AG09309 (cell line): ENCODE measurements at regions not wholly inside any gene's neighbourhood (a gene's known extent, or its start where the extent isn't known, plus 50 kb on each side); places are given as distances from the start of the nearest gene placed in this dataset.

Experiments used
- DNase-seq: peaks from one replicate; pipeline ENCODE4 v3.0.0-alpha.2; 2010; ENCODE audit warnings: low read depth
- H3K4me3 ChIP-seq: 2 replicates; pipeline ENCODE4 v1.5.1; 2011; ENCODE audit warnings: mild to moderate bottlenecking, low read depth, low read length, moderate library complexity; ENCODE audit not compliant: control insufficient read depth
- TF ChIP-seq, protein P1 (sequence below): IDR thresholded peaks from 2 replicates; pipeline ENCODE4 v1.5.1; 2011; ENCODE audit warnings: mild to moderate bottlenecking, low read depth, low read length, inconsistent platforms; ENCODE audit not compliant: insufficient read depth, control insufficient read depth; ENCODE audit errors: missing control alignments

DNA sequence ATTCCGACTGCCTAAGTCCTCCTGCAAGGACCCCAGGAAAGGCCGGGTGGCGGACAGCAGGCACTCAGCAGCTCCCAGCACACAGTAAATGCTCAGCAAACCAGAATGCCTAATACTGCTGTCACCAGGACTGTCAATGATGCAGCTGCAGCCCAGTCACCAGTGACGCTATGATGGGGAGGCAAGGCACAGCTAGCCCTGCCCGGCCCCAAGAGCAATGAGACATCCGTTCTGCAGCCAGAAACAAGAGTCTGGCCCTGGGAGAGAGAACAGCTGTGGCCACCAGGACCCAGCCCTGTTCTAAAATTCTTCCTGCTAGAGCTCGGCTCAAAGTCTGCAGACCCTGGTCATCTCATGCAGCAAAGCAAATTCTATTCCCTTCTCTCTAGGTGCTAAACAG lies 69.8 kb downstream of the NCOR2 start:
- no peak for DNase-seq
- H3K4me3 ChIP-seq: no peak overlapping the region

DNA sequence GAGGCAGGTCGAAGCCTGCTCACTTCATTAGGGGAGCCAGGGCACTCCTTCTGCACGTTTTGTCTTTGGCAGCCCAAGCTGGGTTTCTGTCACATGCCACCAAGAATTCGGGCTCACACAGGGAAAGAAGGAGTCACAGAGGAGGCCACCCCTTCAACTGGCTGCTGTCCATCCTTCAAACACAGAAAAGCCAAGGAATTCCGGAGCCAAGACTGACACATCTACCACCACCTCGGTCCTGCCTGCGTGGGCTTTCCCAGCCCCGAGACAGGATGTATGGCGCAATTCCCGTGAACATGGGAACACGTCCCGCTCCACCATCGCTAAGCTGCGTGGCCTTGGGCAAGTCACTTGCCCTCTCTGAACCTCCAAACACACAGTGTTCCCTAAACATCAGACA lies 70.4 kb downstream of the NCOR2 start:
- no peak for DNase-seq

More for the DNA sequence above, 69.8 kb downstream of the NCOR2 start:
- TF ChIP-seq, protein P1, sequence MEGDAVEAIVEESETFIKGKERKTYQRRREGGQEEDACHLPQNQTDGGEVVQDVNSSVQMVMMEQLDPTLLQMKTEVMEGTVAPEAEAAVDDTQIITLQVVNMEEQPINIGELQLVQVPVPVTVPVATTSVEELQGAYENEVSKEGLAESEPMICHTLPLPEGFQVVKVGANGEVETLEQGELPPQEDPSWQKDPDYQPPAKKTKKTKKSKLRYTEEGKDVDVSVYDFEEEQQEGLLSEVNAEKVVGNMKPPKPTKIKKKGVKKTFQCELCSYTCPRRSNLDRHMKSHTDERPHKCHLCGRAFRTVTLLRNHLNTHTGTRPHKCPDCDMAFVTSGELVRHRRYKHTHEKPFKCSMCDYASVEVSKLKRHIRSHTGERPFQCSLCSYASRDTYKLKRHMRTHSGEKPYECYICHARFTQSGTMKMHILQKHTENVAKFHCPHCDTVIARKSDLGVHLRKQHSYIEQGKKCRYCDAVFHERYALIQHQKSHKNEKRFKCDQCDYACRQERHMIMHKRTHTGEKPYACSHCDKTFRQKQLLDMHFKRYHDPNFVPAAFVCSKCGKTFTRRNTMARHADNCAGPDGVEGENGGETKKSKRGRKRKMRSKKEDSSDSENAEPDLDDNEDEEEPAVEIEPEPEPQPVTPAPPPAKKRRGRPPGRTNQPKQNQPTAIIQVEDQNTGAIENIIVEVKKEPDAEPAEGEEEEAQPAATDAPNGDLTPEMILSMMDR: no peak

DNA sequence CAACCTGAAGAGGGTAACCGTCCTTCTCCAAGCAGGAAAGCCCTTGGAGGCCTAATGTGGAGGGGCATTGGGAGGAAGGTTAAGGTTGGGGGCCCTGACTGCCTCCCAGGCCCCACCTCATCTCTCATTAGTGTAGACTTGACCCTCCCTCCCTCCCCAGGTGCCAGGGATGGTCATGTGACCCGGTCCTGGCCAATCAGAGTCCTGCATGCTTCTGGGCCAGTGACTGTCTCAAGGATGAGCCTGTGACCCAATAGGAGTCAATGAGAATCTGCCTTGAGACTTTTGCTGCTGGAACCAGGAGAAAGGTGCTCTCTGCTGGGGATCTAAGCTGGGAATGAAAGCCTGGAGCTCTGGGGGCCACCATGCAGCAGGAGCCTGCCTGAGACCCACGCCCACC lies 70.8 kb downstream of the NCOR2 start:
- TF ChIP-seq, protein P1: no peak
- no peak overlapping the region for H3K4me3 ChIP-seq
- no peak for DNase-seq

More for the DNA sequence above, 70.4 kb downstream of the NCOR2 start:
- TF ChIP-seq, protein P1: no peak
- H3K4me3 ChIP-seq: no peak overlapping the region

DNA sequence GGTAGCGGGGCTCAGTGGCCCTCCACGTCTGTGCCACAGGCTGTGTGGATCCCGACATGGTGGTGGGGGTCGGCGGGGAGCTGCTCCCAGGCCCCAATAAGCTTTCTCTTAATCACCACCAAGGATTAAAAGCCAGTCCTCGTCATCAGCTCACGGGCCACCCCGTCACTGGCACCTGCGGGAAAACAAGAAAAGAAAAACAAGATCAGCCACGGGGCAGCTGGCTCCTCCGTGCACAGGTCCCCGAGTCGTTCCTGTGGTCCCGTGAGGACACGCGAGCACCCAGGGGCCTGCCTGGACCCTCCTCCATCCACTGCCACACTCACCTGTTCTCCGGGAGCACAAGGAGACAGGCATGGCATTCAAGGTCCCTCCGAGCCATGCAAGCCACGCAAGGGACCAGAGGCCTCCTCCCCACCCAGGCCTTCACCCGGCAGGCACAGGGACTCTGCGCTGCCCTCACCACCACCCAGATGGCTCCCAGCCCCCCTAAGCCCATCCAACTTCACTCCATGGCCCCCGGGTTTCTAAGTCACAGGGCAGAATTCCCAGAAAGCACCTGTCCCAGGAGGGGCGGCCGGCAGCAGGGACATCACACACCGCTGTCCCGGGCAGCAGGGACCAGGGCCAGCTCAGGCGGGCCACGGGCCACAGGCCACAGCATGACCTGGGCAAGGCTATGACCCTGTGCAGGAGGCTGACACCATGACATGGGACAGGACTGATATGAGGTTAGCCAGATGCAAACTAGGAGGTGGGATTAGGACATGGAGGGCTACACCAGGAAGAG lies 72.0 kb downstream of the NCOR2 start:
- DNase-seq: no peak
- TF ChIP-seq, protein P1: no peak
- H3K4me3 ChIP-seq: no peak overlapping the region

DNA sequence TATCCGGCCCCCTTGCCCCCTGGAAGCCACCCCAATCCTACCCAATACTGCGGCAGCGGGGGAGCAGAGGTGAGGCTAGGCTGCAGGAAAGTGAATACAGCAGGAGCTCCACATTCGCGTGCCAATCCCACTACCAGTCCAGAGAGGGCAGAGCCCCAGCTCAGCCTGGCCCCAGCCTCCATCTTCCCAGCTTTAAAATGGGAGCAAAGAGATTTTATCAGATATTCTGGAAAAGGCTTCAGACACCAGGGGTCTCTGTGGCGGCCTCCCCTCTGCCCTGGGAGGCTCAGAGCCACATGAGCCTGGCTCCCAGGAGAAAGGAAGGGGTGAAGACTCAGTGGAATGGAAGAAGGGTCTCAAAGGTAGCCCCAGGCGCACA lies 72.7 kb downstream of the NCOR2 start:
- TF ChIP-seq, protein P1: no peak
- no peak for DNase-seq
- no peak overlapping the region for H3K4me3 ChIP-seq

DNA sequence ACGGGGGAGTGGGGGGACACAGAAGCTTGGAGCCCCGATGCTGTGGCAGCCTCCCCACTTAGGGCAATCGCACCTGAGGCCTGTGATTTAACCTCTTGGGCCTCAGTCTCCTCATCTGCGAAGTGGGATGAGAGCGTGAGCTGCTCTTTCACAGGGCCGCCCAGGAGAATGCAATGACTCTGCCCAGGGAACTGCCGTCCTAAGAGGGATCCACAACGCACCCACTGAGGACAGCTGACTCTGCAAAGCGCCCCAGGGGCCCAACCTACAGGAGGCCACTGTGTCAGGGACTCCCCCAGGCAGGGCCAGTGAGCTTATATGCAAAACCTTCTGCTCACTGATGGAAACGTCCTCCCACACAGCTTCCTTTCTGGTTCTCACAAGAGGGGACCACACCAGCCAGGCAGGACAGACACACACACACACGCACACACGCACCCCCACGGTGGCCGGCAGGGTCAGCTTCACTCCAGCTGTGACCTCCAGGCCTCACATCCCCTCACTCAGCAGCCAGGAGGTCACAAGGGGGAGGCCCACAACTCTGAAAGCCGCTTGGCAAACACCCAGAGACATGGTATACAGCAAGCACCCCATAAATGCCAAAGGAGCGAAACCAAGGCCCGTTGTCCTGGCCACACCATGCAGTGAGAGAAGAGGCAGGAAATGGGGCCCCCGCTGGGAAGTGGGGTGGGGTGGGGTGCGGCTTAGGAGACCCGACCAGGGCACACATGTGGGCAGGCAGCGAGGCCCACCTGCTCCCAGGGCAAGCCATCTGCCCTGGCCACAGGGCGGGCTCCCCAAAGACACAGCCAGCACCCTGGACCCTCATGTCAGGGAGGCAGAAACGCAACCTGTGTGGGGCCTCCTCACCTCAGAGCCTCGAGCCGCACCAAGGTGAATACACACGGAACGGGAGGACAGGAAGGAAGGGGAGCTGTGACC lies 73.3 kb downstream of the NCOR2 start:
- TF ChIP-seq, protein P1: no peak
- DNase-seq: no peak
- no peak overlapping the region for H3K4me3 ChIP-seq
